Stimulated activated naive CD8-positive, alpha-beta T cell treated with anti-CD3 and anti-CD28 coated beads, Interleukin-15, amount 100 ng/mL, for 72 hours (primary cell): ENCODE measurements at regions not wholly inside any gene's neighbourhood (a gene's known extent, or its start where the extent isn't known, plus 50 kb on each side); places are given as distances from the start of the nearest gene placed in this dataset.
A peak's percentile ranks its signal among the peaks of the same experiment; 100 is the strongest.
"Not testable (repeated sequence)": the region's sequence is repeated elsewhere in the genome, so short reads cannot be mapped to it uniquely, and the experiment has no call there.

Source experiments
- ATAC-seq: fragments of 150-1000 bp; cut with Tn5 transposase; 2 replicates; pipeline ENCODE4 v1.10.0; 2021; ENCODE audit warnings: mild to moderate bottlenecking, moderate library complexity
- DNase-seq, 2 donors: peaks; one replicate each; pipeline ENCODE4 v3.0.0; 2021 to 2022
- H3K27ac Mint-ChIP-seq, 2 donors: one replicate each; pipeline ENCODE4 v1.8.0; 2022; ENCODE audit warnings: mild to moderate bottlenecking in 2 of 2, mixed read lengths in 2 of 2, moderate library complexity in 2 of 2
- H3K27me3 Mint-ChIP-seq: one replicate; pipeline ENCODE4 v1.8.0; 2022; ENCODE audit warnings: mixed read lengths
- H3K4me1 Mint-ChIP-seq: one replicate; pipeline ENCODE4 v1.8.0; 2022; ENCODE audit warnings: mild to moderate bottlenecking, mixed read lengths
- H3K4me3 Mint-ChIP-seq, 2 donors: one replicate each; pipeline ENCODE4 v1.8.0; 2022; ENCODE audit warnings: mild to moderate bottlenecking in 2 of 2, mixed read lengths in 2 of 2, moderate library complexity in 1 of 2
- H3K9me3 Mint-ChIP-seq, 2 donors: one replicate each; pipeline ENCODE4 v1.8.0; 2022; ENCODE audit warnings: mixed read lengths in 2 of 2

GRCh38 chr1:30660241-30660640, 63.1 kb downstream of the MATN1 start:
- no peak for DNase-seq
- no peaks in the 10 kb centered on the region for H3K9me3 Mint-ChIP-seq
- no peak overlapping the region for H3K4me3 Mint-ChIP-seq
- ATAC-seq = no peak
- H3K4me1 Mint-ChIP-seq = no peaks in the 10 kb centered on the region
- H3K27ac Mint-ChIP-seq = no peak overlapping the region
- H3K27me3 Mint-ChIP-seq = peaks cover 23% of the 10 kb centered on the region

- H3K4me1 Mint-ChIP-seq = no peaks in the 10 kb centered on the region
- ATAC-seq = no peak
- H3K27ac Mint-ChIP-seq = no peak overlapping the region
- DNase-seq = no peak
- H3K27me3 Mint-ChIP-seq = peaks cover 23% of the 10 kb centered on the region
- no peaks in the 10 kb centered on the region for H3K9me3 Mint-ChIP-seq
- H3K4me3 Mint-ChIP-seq = no peak overlapping the region
Observed at GRCh38 chr1:30659702-30660101, 63.7 kb downstream of the MATN1 start.

GRCh38 chr1:30658375-30658774, 65.0 kb downstream of the MATN1 start:
- not testable (repeated sequence) for H3K9me3 Mint-ChIP-seq, H3K4me1 Mint-ChIP-seq, H3K4me3 Mint-ChIP-seq, DNase-seq, H3K27ac Mint-ChIP-seq, ATAC-seq
- peaks cover 23% of the 10 kb centered on the region for H3K27me3 Mint-ChIP-seq

- ATAC-seq (no peak), DNase-seq (no peak)
- Mint-ChIP-seq H3K4me3 (no peak overlapping the region), H3K9me3 (no peaks in the 10 kb centered on the region), H3K4me1 (peaks cover 4% of the 10 kb centered on the region), H3K27me3 (peaks cover 23% of the 10 kb centered on the region), H3K27ac (no peak overlapping the region)
Observed at GRCh38 chr1:30658014-30658336, 65.4 kb downstream of the MATN1 start.

GRCh38 chr1:30657131-30658013, 66.0 kb downstream of the MATN1 start:
- H3K9me3 Mint-ChIP-seq = no peaks in the 10 kb centered on the region
- DNase-seq = no peak
- H3K27me3 Mint-ChIP-seq = peaks cover 26% of the 10 kb centered on the region
- no peak overlapping the region for H3K27ac Mint-ChIP-seq
- peaks cover 4% of the 10 kb centered on the region for H3K4me1 Mint-ChIP-seq
- no peak for ATAC-seq
- no peak overlapping the region for H3K4me3 Mint-ChIP-seq

GRCh38 chr1:30656171-30656940, 67.0 kb downstream of the MATN1 start:
- Mint-ChIP-seq H3K27me3 (peaks cover 32% of the 10 kb centered on the region), H3K4me1 (peaks cover 4% of the 10 kb centered on the region), H3K27ac (peak overlapping the region in 1 of 2 donors; percentile 90), H3K4me3 (no peak overlapping the region), H3K9me3 (no peaks in the 10 kb centered on the region)
- no peak for DNase-seq
- no peak for ATAC-seq

- Mint-ChIP-seq H3K27me3 (peaks cover 35% of the 10 kb centered on the region), H3K9me3 (no peaks in the 10 kb centered on the region), H3K27ac (peak overlapping the region in 1 of 2 donors; percentile 71), H3K4me1 (peaks cover 10% of the 10 kb centered on the region), H3K4me3 (no peak overlapping the region)
- DNase-seq (no peak), ATAC-seq (no peak)
Observed at GRCh38 chr1:30655672-30656071, 67.7 kb downstream of the MATN1 start.

GRCh38 chr1:30654188-30654587, 69.2 kb downstream of the MATN1 start:
- Mint-ChIP-seq H3K4me3 (no peak overlapping the region), H3K9me3 (no peaks in the 10 kb centered on the region), H3K27ac (peak overlapping the region; percentile 27 to 42), H3K27me3 (peaks cover 42% of the 10 kb centered on the region), H3K4me1 (peaks cover 25% of the 10 kb centered on the region)
- no peak for ATAC-seq
- DNase-seq = no peak

- peaks cover 41% of the 10 kb centered on the region for H3K27me3 Mint-ChIP-seq
- DNase-seq = no peak
- no peaks in the 10 kb centered on the region for H3K9me3 Mint-ChIP-seq
- ATAC-seq = no peak
- no peak overlapping the region for H3K27ac Mint-ChIP-seq
- H3K4me3 Mint-ChIP-seq = no peak overlapping the region
- H3K4me1 Mint-ChIP-seq = peaks cover 26% of the 10 kb centered on the region
Observed at GRCh38 chr1:30652152-30652841, 71.1 kb downstream of the MATN1 start.

GRCh38 chr1:30651395-30651794, 72.0 kb downstream of the MATN1 start:
- H3K27ac Mint-ChIP-seq = peak overlapping the region in 1 of 2 donors; percentile 83
- not testable (repeated sequence) for H3K4me3 Mint-ChIP-seq

GRCh38 chr1:30650968-30651320, 72.4 kb downstream of the MATN1 start:
- Mint-ChIP-seq H3K9me3 (no peaks in the 10 kb centered on the region), H3K27me3 (peaks cover 47% of the 10 kb centered on the region), H3K4me1 (peaks cover 26% of the 10 kb centered on the region), H3K4me3 (no peak overlapping the region), H3K27ac (peak overlapping the region; percentile 49 to 83)
- DNase-seq (no peak), ATAC-seq (no peak)

More at GRCh38 chr1:30651395-30651794, 72.0 kb downstream of the MATN1 start:
- H3K27me3 Mint-ChIP-seq = peaks cover 42% of the 10 kb centered on the region
- peak; percentile 7 for ATAC-seq
- not testable (repeated sequence) for H3K9me3 Mint-ChIP-seq, DNase-seq
- H3K4me1 Mint-ChIP-seq = peaks cover 26% of the 10 kb centered on the region

- Mint-ChIP-seq H3K27me3 (peaks cover 53% of the 10 kb centered on the region), H3K4me3 (no peak overlapping the region), H3K4me1 (peaks cover 26% of the 10 kb centered on the region), H3K9me3 (no peaks in the 10 kb centered on the region), H3K27ac (peak overlapping the region; percentile 14 to 49)
- ATAC-seq (no peak), DNase-seq (no peak)
Observed at GRCh38 chr1:30650038-30650967, 73.1 kb downstream of the MATN1 start.

- no peak overlapping the region for H3K4me3 Mint-ChIP-seq
- ATAC-seq (no peak), DNase-seq (no peak)
- peak overlapping the region; percentile 14 to 66 for H3K27ac Mint-ChIP-seq
- peaks cover 61% of the 10 kb centered on the region for H3K27me3 Mint-ChIP-seq
- H3K4me1 Mint-ChIP-seq = peaks cover 26% of the 10 kb centered on the region
- H3K9me3 Mint-ChIP-seq = no peaks in the 10 kb centered on the region
Observed at GRCh38 chr1:30649321-30649991, 73.9 kb downstream of the MATN1 start.

GRCh38 chr1:30648408-30649000, 74.9 kb downstream of the MATN1 start:
- Mint-ChIP-seq H3K4me1 (peaks cover 22% of the 10 kb centered on the region), H3K27ac (no peak overlapping the region), H3K4me3 (no peak overlapping the region), H3K27me3 (peaks cover 68% of the 10 kb centered on the region), H3K9me3 (no peaks in the 10 kb centered on the region)
- ATAC-seq (no peak), DNase-seq (no peak)
